GM21515 (cell line): ENCODE measurements at regions not wholly inside any gene's neighbourhood (a gene's known extent, or its start where the extent isn't known, plus 50 kb on each side); places are given as distances from the start of the nearest gene placed in this dataset.

ENCODE experiments used
- ATAC-seq: cut with Tn5 transposase; IDR thresholded peaks from one replicate; pipeline ENCODE4 v1.9.1; 2021; ENCODE audit not compliant: unreplicated experiment

DNA sequence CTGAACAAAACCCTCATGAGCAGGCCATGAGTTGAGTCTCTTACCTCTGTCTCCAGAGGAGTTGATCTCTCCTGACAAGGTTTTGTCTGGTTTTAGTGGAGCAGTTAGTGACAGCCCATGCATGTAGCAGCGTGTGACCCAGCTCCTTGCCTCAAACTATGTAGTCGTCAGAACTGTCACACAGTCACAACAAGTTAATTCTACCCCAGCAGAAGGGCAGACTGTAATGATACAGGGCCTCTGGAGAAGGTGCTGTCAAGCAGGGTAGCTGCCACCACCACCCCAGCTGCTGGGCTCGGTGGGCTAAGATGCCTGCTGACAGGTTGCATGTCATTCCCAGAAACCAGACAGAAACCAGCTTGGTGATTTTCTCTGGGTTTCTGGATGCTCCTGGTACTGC, 194.5 kb downstream of the PSAT1 start:
- ATAC-seq: no peak

GRCh38 chr9:78493166-78493742, 196.3 kb downstream of the PSAT1 start:
- no peak for ATAC-seq

- ATAC-seq: no peak
Measured at GRCh38 chr9:78502566-78502965, 205.6 kb downstream of the PSAT1 start.

GRCh38 chr9:78505546-78505945, 208.6 kb downstream of the PSAT1 start:
- ATAC-seq: no peak

DNA sequence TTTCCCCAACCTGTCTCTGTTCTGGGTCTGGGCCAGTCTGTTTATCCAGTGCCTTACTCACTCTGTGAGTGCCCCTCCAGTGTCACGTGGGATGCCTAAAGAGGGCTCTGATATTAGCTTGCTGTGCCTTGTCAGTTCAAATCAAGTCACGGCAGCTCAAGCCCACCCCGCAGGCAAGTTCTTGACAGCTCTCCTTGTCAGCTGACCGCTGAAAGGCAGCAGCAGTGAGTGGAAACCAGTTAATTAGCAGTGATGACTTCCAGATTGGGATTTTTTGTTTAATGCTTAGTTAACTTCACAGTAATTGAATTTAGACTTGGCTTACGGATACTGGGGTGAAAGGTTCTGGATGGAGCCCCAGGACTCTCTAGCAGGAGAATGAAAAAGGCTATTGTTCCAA, 210.1 kb downstream of the PSAT1 start:
- no peak for ATAC-seq

DNA sequence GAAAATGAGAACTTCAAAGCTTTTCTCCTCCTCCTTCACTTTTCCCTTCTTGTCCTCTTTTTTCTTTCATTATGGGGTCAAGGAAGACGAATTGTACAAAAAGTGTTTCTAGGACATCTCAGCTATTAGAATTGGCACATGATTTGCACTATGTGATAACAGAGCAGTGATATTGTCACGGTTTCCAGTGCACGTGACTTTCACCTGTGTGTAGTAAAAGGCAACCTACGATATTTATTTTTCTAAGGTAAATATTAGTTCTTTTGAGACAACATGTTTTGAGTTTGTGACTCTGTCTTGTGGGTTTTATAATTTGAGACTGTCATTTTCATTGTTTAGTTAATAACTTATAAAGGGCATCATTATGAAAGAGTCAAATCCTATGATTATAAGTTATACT, 213.1 kb downstream of the PSAT1 start:
- no peak for ATAC-seq

DNA sequence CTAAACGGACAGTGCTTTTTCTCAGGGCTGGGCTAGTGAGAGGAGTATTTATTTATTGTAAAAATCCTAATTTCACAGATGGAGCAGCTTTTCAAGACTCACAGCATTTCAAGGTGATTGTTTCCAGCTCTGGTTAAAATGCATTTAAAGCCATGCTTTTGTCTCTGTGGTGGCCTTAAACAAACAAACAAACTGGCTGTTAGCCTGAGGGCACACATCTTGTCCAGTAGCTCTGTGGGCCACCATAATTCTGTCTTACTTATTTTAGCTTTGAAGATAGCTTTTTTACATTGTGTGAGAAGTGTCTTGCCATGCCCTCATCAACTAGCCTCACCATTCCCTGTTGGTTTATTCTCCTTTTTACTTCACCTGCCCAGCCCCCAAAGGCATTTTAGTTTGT, 218.2 kb downstream of the PSAT1 start:
- no peak for ATAC-seq

DNA sequence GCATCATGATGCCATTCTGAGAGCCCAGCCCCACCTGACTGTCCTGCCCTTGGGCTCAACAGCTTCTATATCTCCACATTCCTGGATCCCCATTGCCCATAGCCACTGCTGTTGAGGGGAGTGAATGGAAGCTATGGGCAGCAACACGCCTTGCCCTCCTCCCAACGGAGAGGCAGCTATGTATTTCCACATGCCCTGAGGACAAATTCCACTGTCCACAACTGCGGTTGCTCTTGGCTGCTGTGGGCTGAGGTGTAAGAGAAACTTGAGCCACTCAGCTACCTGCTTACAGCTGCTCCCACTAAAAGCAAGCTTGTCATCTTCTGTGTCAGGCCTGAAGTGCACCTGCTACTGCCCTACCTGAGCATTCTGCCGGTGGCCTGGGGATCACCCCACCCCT, 222.9 kb downstream of the PSAT1 start:
- ATAC-seq: no peak

DNA sequence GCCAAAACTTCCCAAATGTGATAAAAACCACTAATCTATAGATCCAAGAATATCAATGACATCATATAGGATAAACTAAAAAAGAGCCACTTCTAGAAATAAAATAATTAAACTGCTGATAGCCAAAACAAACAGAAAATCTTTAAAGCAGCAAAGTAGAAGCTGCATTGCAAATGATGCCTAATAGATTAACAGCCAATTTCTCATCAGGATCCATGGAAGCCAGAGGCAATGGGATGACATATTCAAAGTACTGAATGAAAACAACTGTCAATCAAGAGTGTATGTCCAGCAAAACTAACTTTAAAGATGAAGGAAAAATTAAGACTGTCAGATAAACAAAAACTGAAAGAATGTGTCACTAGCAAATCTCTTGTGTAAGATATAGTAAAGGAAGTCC, 224.8 kb downstream of the PSAT1 start:
- no peak for ATAC-seq

GRCh38 chr9:78525986-78526560, 229.1 kb downstream of the PSAT1 start:
- ATAC-seq: no peak

DNA sequence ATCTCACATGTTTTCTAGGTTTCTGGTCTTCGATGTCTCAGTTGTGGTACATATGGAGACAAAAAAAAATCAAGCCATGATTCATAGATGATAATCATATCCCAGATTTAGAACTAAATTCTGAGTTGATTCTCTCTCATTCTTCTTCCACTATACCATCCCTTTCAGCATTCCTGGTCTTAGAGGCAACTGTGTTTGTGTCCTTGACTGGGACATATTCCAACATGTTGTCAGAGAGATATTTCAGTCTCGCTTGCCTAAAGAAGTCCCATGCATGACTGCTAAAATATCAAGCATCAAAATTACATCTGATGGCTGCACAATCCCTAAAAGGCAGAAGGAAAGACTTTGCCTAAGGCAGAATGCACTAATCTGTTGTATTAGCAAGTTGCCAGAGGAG, 236.6 kb downstream of the PSAT1 start:
- ATAC-seq: no peak

DNA sequence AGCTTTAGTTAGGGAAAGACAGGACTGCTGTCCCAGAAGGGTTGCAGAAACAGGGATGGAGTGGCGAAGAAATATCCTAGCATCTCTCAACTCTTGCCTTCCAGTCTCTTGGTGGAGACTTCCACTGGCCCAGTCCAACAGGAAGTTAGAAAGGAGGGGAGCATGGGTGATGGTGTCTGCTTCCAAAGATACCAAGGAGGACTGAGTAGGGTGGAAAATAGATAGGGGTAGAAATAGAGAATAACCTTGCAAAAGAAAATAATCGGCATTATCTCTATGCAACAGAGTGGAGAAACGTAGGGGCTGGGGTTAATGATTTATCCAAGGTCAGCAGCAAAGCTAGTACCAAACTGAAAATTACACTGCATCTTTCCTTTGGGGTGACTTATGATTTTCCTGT, 242.3 kb downstream of the PSAT1 start:
- no peak for ATAC-seq

DNA sequence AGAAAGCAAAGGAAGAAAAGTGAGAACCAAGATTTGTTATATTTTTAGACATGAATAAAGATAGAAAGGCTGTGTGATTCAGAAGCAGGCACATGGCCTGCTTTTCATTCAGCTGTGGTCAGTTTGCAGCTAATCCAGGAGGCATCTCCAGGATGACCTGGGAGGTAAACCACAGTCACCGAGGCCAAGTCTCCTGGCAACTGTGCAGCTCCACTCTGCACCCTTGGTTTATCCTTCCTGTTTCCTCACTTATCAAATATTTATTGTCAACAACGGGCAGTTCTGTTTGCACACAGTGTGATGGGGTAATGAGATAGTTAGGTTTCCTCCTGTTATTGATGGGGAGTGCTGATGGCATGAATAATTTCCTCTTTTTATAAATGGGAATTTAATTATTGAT, 243.0 kb downstream of the PSAT1 start:
- ATAC-seq: no peak

DNA sequence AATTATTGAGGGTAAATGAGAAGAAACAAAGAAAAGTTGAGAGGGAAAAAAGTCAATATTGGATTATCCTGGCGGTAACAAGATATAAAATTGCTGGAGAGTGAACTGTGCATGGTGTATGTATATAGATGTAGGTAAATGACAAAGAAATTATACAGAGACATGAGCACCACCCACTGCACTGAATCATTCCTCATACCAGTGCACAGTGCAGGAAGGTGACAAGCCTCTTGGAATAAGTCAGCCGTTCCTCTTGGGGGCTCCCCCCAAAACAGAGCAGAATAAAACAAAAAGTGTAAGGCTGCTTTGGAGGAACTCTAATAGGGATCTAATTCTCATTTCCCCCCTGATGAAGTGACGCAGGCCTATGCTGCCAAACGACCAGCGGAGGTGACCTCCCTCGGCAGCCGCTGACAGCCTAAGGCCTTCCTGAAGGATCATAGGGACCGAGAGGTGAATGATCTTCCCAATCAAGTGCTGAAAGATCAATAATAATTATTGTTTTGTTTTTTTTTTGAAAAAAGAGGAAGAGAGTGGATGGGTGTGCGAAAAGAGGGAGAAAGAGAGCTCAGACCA, 245.0 kb downstream of the PSAT1 start:
- ATAC-seq: no peak

DNA sequence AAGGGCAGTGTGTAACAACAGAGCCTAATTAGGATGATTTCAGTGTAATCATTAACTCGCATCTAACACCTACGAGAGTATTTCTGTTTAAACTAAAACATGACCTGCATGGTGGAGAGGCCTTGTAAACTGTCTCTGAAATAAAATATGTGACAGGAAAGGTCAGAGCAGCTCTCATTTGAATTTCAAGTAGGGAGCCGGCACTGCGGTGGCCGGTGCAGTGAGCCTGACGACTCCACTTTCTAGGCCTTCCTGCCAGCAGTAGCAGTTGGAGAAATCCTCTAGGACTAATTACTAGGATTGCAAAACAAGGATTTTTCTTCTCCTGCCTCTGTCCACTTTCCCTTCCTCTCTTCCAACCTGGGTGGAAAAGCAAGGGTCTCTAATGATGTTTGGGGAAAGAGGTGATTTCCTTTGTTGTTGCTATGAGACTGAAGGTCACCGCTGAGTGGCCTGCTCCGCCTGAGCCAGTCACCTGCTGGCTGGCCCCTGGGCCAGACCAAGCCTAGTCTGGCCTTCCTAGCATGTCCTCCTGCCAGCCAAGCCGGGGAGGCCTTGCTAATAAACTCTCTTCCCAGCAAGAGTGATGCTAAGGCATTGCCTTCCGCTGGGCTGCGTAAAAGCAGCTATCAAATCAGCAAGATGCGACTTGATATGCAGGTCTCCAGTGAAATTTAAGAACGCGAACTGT, 245.7 kb downstream of the PSAT1 start:
- ATAC-seq: no peak

GRCh38 chr9:78543353-78543752, 246.4 kb downstream of the PSAT1 start:
- ATAC-seq: no peak

GRCh38 chr9:78544230-78544629, 247.3 kb downstream of the PSAT1 start:
- ATAC-seq: no peak

- no peak for ATAC-seq
Measured at GRCh38 chr9:78547831-78548230, 250.9 kb downstream of the PSAT1 start.

DNA sequence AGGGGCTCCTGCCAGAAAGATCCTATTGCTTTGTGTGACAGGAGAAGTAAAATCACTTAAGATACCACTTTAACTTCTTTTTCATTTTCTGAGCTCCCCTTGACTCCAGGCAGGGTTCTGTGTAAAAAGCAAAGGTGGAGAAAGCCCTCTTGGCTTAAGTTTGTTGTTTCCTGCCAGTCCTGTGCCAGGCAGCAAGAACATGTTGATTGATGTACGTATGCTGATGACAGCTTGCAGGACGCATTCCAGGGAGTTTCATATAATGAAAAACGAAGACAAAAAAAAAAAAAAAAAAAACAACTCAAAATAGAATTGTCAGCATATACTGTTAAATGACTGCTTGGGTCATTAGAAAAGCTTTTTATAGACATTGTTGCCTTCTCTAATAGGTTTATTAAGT, 251.7 kb downstream of the PSAT1 start:
- ATAC-seq: no peak

GRCh38 chr9:78549711-78550110, 252.8 kb downstream of the PSAT1 start:
- ATAC-seq: no peak

DNA sequence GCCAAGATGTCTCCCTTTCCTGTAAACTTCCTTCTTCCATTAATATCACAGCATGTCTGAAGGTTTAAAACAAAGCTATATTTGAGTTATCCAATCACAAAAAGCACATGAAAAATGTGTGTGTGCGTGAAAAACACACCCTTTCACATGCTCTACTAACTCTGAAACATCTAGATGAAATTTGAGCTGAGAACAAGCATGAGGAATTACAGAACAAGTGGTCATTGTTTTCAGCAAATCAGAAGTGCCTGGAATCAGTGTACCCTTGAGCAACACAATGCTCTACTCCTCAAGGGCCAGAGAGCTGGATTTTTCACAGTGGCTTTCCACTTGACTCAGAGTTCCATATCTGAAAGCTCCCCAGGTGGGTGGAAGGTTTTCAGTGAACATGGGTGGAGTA, 255.9 kb downstream of the PSAT1 start:
- ATAC-seq: no peak

- ATAC-seq: no peak
Measured at GRCh38 chr9:78557540-78557939, 260.6 kb downstream of the PSAT1 start.
